ENCODE measurements at regions not wholly inside any gene's neighbourhood (a gene's known extent, or its start where the extent isn't known, plus 50 kb on each side); places are given as distances from the start of the nearest gene placed in this dataset.

GRCh38 chr1:147080671-147081394, 91.4 kb downstream of the PRKAB2 start:
- in situ Hi-C loops (cut with MboI) (no loop called here), intact Hi-C loops (cut with micrococcal nuclease) (loop anchor here (5.0 kb wide), 1 partner anchor 91 kb away; the partner anchor contains the start of gene PRKAB2)
- Histone ChIP-seq H3K4me3 (no peak overlapping the region), H3K36me3 (ENCODE audit: control insufficient read depth, insufficient read depth, low read length) (no peaks in the 10 kb centered on the region), H3K4me2 (ENCODE audit: insufficient read depth, low read length) (no peak overlapping the region), H3K9me3 (replicated peaks; ENCODE audit: control insufficient read depth, insufficient read depth, low read depth, low read length) (no peaks in the 10 kb centered on the region), H3K27ac (ENCODE audit: extremely low read depth, low read depth, low read length) (no peak overlapping the region), H3K9me1 (ENCODE audit: control insufficient read depth, insufficient read depth, low read length) (no peaks in the 10 kb centered on the region), H3K79me2 (ENCODE audit: control insufficient read depth, insufficient read depth, low read length) (no peaks in the 10 kb centered on the region), H2AFZ (ENCODE audit: low read depth, low read length) (no peak overlapping the region), H3K27me3 (ENCODE audit: control insufficient read depth in 2 of 2, insufficient read depth in 2 of 2, low read length in 2 of 2) (peaks cover 41 to 47% of the 10 kb centered on the region in 2 experiments), H4K20me1 (replicated peaks; ENCODE audit: control insufficient read depth, insufficient read depth, low read length) (no peaks in the 10 kb centered on the region), H3K4me1 (replicated peaks in 1 of 2; ENCODE audit: control insufficient read depth in 2 of 2, insufficient read depth in 2 of 2, low read length in 2 of 2) (peaks cover 5 to 36% of the 10 kb centered on the region in 2 experiments; a peak in 4 of 5 replicates), H3K9ac (ENCODE audit: insufficient read depth in 1 of 2, low read depth in 2 of 2, low read length in 2 of 2) (no peak overlapping the region; a peak in 1 of 4 replicates)
- 31% methylated on average over 22 of the region's 28 CpGs for WGBS (ENCODE audit: insufficient coverage, low coverage, missing lambda C conversion rate)
- CTCF ChIA-PET (ENCODE audit: low intra/inter-chr PET ratio), result no interaction called here
- POLR2A ChIA-PET, result no interaction called here
- FAIRE-seq, result no peak
- DNase-seq (ENCODE audit: extremely low read depth in 1 of 4, low spot score in 3 of 4), result no peak
- BruUV-seq (replicated peaks), result no TSS peak
- TF ChIP-seq CTCF (IDR thresholded peaks at IDR 0.05 in 2 of 3, conservative IDR thresholded peaks at IDR 0.05 in 1 of 3; ENCODE audit: insufficient read depth in 2 of 3, low read depth in 1 of 3, low read length in 3 of 3) (0 out of 6 replicates have a peak, but pooled peaks of 1 of the 3 experiments have one; percentile 7), YBX1 (IDR thresholded peaks at IDR 0.05) (no peak), JUND (IDR thresholded peaks at IDR 0.05; ENCODE audit: borderline replicate concordance, low read depth, low read length) (no peak), JUND (tag; IDR thresholded peaks at IDR 0.05; ENCODE audit: borderline replicate concordance, low read depth, low read length) (no peak), RB1 (IDR thresholded peaks at IDR 0.05; ENCODE audit: low read depth) (no peak), KAT2B (IDR thresholded peaks at IDR 0.05; ENCODE audit: low read depth, low read length) (no peak)
- no peak for ATAC-seq

Data from K562 (cell line).